ENCODE measurements at regions not wholly inside any gene's neighbourhood (a gene's known extent, or its start where the extent isn't known, plus 50 kb on each side); places are given as distances from the start of the nearest gene placed in this dataset.

DNA sequence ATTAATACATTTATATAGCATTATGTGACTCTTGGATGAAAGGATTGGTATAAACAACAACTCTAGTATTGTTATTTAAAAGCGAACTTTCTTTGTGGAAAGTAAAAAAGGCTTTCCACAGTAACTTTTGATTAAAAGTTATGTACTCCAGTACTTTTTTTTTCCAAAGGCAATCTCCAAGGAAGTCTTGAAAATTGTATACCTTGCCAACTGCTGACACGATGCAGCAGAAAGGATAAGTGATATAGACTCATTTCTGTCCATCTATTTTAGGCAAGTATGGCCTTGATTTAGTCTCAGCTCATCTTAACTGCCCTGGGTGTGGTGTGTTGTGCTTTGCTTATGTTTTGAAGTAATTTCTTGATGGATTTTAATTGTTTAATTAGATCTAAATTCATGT lies 79.7 kb downstream of the OTOL1 start:
- Mint-ChIP-seq H3K4me1 (peaks cover 7 to 12% of the 10 kb centered on the region in 2 experiments; a peak in 3 of 4 replicates), H3K36me3 (ENCODE audit: insufficient read depth in 1 of 3, low read depth in 3 of 3) (no peaks in the 10 kb centered on the region), H3K4me3 (no peak overlapping the region), H3K27ac (peak overlapping the region in 1 of 3 experiments; percentile 5; a peak in 2 of 7 replicates), H3K9me3 (no peaks in the 10 kb centered on the region), H3K27me3 (ENCODE audit: low read depth) (no peaks in the 10 kb centered on the region)
- Histone ChIP-seq H3K23ac (ENCODE audit: insufficient read length, low read depth, low read length) (no peak overlapping the region), H3K27me3 (ENCODE audit: insufficient read depth, low read length) (no peaks in the 10 kb centered on the region), H2AFZ (ENCODE audit: low read length) (no peak overlapping the region), H4K5ac (ENCODE audit: insufficient read length, low read depth, low read length) (no peak overlapping the region), H2BK5ac (ENCODE audit: insufficient read length, low read length) (no peak overlapping the region), H3K4me1 (ENCODE audit: insufficient read depth, low read length) (no peaks in the 10 kb centered on the region), H3K9me3 (ENCODE audit: control insufficient read depth, low read depth, low read length) (no peaks in the 10 kb centered on the region), H3K79me2 (ENCODE audit: insufficient read depth, low read length) (no peaks in the 10 kb centered on the region), H3K23me2 (ENCODE audit: insufficient read length, low read depth, low read length, poor library complexity, severe bottlenecking) (no peaks in the 10 kb centered on the region), H4K8ac (replicated peaks; ENCODE audit: insufficient read length, low read depth, low read length) (no peak overlapping the region), H2BK20ac (ENCODE audit: low read depth, low read length, poor library complexity, severe bottlenecking) (no peak overlapping the region), H3K14ac (ENCODE audit: insufficient read depth, low read length) (no peak overlapping the region), H3K79me1 (ENCODE audit: insufficient read depth, low read depth, low read length, poor library complexity, severe bottlenecking) (no peaks in the 10 kb centered on the region), H3K4me2 (ENCODE audit: insufficient read depth, insufficient read length, low read length) (no peak overlapping the region), H3K4ac (ENCODE audit: low read depth, low read length) (no peak overlapping the region), H3K18ac (ENCODE audit: insufficient read length, low read depth, low read length) (no peak overlapping the region), H2AK5ac (ENCODE audit: insufficient read length, low read length) (no peak overlapping the region), H4K20me1 (ENCODE audit: control insufficient read depth, insufficient read depth, insufficient read length) (no peaks in the 10 kb centered on the region), H4K91ac (ENCODE audit: insufficient read length, low read depth, low read length) (no peak overlapping the region), H2BK120ac (ENCODE audit: low read depth, low read length, poor library complexity, severe bottlenecking) (no peak overlapping the region), H3T11ph (ENCODE audit: low read length) (no peak overlapping the region), H2BK15ac (ENCODE audit: low read depth, low read length) (no peak overlapping the region), H2BK12ac (ENCODE audit: insufficient read length, low read depth, low read length) (no peak overlapping the region), H3K27ac (ENCODE audit: insufficient read length, low read depth, low read length) (no peak overlapping the region), H3K56ac (ENCODE audit: insufficient read length, low read depth, low read length) (no peak overlapping the region), H3K9ac (ENCODE audit: extremely low read depth, insufficient read length, low read length) (no peak overlapping the region)
- no CpG with 5 or more reads among the region's 2 CpGs for WGBS (ENCODE audit: extremely low coverage, insufficient read length, low lambda C conversion rate)
- TF ChIP-seq, protein P1, sequence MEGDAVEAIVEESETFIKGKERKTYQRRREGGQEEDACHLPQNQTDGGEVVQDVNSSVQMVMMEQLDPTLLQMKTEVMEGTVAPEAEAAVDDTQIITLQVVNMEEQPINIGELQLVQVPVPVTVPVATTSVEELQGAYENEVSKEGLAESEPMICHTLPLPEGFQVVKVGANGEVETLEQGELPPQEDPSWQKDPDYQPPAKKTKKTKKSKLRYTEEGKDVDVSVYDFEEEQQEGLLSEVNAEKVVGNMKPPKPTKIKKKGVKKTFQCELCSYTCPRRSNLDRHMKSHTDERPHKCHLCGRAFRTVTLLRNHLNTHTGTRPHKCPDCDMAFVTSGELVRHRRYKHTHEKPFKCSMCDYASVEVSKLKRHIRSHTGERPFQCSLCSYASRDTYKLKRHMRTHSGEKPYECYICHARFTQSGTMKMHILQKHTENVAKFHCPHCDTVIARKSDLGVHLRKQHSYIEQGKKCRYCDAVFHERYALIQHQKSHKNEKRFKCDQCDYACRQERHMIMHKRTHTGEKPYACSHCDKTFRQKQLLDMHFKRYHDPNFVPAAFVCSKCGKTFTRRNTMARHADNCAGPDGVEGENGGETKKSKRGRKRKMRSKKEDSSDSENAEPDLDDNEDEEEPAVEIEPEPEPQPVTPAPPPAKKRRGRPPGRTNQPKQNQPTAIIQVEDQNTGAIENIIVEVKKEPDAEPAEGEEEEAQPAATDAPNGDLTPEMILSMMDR (conservative IDR thresholded peaks at IDR 0.05) = no peak
- DNase-seq = no peak

Measured in H9 (cell line).